ENCODE measurements at regions not wholly inside any gene's neighbourhood (a gene's known extent, or its start where the extent isn't known, plus 50 kb on each side); places are given as distances from the start of the nearest gene placed in this dataset.

GRCh38 chr10:128662520-128662919, 536.3 kb upstream of the MKI67 start:
- TF ChIP-seq POLR2A (IDR thresholded peaks at IDR 0.05; ENCODE audit: low read length) (no peak), GATA1 (IDR thresholded peaks at IDR 0.05; ENCODE audit: low read depth, low read length) (no peak)

All from erythroblast (primary cell).